KG1 (cell line): ENCODE measurements at regions not wholly inside any gene's neighbourhood (a gene's known extent, or its start where the extent isn't known, plus 50 kb on each side); places are given as distances from the start of the nearest gene placed in this dataset.
"Not testable (repeated sequence)": the region's sequence is repeated elsewhere in the genome, so short reads cannot be mapped to it uniquely, and the experiment has no call there.

Experiments
- DNase-seq: peaks from one replicate; lab custom pipeline; 2025; lab: John Stamatoyannopoulos, UW

GRCh38 chr5:123708074-123708806 lies 196.3 kb downstream of the CSNK1G3 start:
- no peak for DNase-seq

GRCh38 chr5:123706531-123706930 lies 194.6 kb downstream of the CSNK1G3 start:
- DNase-seq, result no peak

GRCh38 chr5:123705741-123706140 lies 193.8 kb downstream of the CSNK1G3 start:
- no peak for DNase-seq

DNA sequence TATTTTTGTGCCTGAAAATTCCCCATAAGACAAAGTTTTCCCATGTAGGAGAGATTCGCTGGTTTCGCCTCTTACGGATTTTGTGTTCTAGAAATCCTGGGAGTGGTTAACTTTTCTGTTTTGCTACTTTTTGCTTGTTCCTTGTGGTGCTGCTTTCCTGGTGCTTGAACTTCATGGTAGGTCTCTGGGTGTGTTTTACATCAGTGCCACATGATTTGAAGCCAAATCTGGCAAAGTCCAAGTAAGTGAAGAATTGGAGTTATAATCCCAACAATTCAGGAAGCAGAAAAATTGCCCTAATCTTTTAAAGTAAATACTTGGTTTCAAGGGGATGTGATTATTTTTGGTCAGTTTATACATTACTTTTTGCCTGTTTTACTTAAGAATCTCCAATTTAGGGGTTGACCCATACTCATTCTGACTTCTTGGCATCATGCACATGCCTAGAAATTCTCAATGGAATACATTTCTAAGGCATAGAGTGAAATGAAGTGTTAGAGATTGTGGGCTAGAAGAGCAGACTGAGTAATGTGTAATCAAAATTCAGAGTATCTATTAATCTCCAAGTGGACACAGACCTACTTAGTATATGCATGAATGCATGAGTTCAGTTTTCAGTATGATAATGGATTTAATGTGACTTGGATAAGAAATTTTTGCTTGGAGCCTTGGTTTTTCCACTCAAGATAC lies 189.7 kb downstream of the CSNK1G3 start:
- DNase-seq, result no peak

GRCh38 chr5:123700624-123701287 lies 188.8 kb downstream of the CSNK1G3 start:
- no peak for DNase-seq

- DNase-seq, result no peak
Observed at GRCh38 chr5:123699571-123699970, 187.6 kb downstream of the CSNK1G3 start.

DNA sequence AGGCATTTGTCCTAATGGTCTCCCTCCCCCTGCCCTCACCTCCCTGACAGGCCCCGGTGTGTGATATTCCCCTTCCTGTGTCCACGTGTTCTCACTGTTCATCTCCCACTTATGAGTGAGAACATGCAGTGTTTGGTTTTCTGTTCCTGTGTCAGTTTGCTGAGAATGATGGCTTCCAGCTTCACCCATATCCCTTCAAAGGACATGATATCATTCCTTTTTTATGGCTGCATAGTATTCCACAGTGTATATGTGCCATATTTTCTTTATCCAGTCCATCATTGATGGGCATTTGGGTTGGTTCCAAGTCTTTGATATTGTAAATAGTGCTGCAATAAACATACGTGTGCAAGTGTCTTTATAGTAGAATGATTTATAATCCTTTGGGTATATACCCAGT lies 187.0 kb downstream of the CSNK1G3 start:
- not testable (repeated sequence) for DNase-seq

GRCh38 chr5:123696921-123697341 lies 185.0 kb downstream of the CSNK1G3 start:
- no peak for DNase-seq

GRCh38 chr5:123690821-123691220 lies 178.8 kb downstream of the CSNK1G3 start:
- DNase-seq, result no peak

DNA sequence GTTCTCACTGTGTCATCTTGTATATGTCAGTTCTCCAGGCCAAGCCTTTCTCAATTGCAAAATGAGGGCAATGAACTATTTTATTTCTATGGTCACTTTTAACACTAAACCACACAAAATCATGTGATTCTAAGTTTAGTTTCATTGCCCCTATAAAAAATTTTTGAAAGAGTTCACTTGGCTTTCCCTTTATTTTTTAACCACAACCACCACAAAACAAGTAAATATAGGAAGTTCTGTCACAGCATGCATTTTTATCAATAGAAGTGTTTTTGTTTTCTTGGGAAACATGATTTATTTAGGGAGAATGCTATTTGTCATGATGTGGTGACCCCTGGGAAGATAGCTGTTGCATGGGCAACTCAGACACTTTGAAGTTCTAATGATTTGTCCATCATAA lies 169.1 kb downstream of the CSNK1G3 start:
- DNase-seq, result no peak

GRCh38 chr5:123673107-123673506 lies 161.1 kb downstream of the CSNK1G3 start:
- no peak for DNase-seq

GRCh38 chr5:123671711-123672456 lies 159.9 kb downstream of the CSNK1G3 start:
- DNase-seq, result no peak

DNA sequence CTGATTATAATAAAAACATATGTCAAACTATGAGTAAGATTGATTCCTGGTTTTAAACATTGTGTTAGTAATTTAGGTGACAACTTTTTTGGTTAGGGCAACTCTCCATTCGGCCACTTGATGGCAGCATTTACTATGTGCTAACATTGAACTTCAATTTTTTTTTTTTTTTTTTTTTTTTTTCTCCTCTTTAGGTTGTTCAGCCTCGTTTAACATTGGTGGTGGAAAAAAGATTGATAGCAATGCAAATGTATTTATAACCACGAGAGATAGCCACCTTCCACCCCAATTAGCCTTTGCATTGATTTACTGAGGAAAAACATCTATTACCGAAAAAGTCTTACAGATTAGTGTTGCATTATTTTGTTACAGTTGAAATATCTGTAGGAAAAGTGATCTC lies 159.1 kb downstream of the CSNK1G3 start:
- no peak for DNase-seq
